Mesenchymal stem cell (in vitro differentiated cells and primary cell): ENCODE measurements at regions not wholly inside any gene's neighbourhood (a gene's known extent, or its start where the extent isn't known, plus 50 kb on each side); places are given as distances from the start of the nearest gene placed in this dataset.
"Not testable (repeated sequence)": the region's sequence is repeated elsewhere in the genome, so short reads cannot be mapped to it uniquely, and the experiment has no call there.

Experiments
- DNase-seq: peaks from one replicate; pipeline ENCODE4 v3.0.0-alpha.2; 2013
- H2AFZ ChIP-seq: one replicate; pipeline ENCODE4 v1.6.1; 2013; ENCODE audit warnings: low read depth, mild to moderate bottlenecking, control low read depth, inconsistent platforms, low read length, moderate library complexity
- H2AK5ac ChIP-seq: 2 replicates; pipeline ENCODE4 v1.6.1; 2013; ENCODE audit warnings: low read length, moderate library complexity, mild to moderate bottlenecking, inconsistent platforms; ENCODE audit not compliant: severe bottlenecking
- H2BK120ac ChIP-seq: one replicate; pipeline ENCODE4 v1.6.1; 2013; ENCODE audit warnings: low read depth, mild to moderate bottlenecking, inconsistent platforms, low read length, moderate library complexity
- H2BK12ac ChIP-seq, 2 experiments: one replicate each; pipeline ENCODE4 v1.6.1; 2013; ENCODE audit warnings: inconsistent platforms in 2 of 2, low read length in 2 of 2, mild to moderate bottlenecking in 2 of 2, moderate library complexity in 2 of 2, control low read depth in 1 of 2
- H2BK15ac ChIP-seq: one replicate; pipeline ENCODE4 v1.6.1; 2013; ENCODE audit warnings: mild to moderate bottlenecking, low read depth, inconsistent platforms; ENCODE audit not compliant: poor library complexity, severe bottlenecking
- H2BK5ac ChIP-seq: 2 replicates; pipeline ENCODE4 v1.6.1; 2013; ENCODE audit warnings: low read depth, mild to moderate bottlenecking, low read length, control low read depth, inconsistent platforms; ENCODE audit not compliant: poor library complexity, severe bottlenecking
- H3K14ac ChIP-seq, 2 experiments: one replicate each; pipeline ENCODE4 v1.6.1; 2013; ENCODE audit warnings: inconsistent platforms in 2 of 2, low read length in 2 of 2, control low read depth in 1 of 2, mild to moderate bottlenecking in 1 of 2, moderate library complexity in 1 of 2
- H3K18ac ChIP-seq, 2 experiments: one replicate each; pipeline ENCODE4 v1.6.1; 2013; ENCODE audit warnings: inconsistent platforms in 2 of 2, low read length in 2 of 2, control low read depth in 1 of 2, low read depth in 1 of 2, mild to moderate bottlenecking in 1 of 2
- H3K23ac ChIP-seq, 2 experiments: one replicate each; pipeline ENCODE4 v1.6.1; 2013; ENCODE audit warnings: inconsistent platforms in 2 of 2, low read length in 2 of 2, mild to moderate bottlenecking in 2 of 2, moderate library complexity in 2 of 2, control low read depth in 1 of 2
- H3K27ac ChIP-seq: 2 replicates; pipeline ENCODE4 v1.5.1; 2013; ENCODE audit warnings: mild to moderate bottlenecking, moderate library complexity, low read length, control low read depth, inconsistent platforms; ENCODE audit not compliant: poor library complexity, severe bottlenecking
- H3K27me3 ChIP-seq, 2 experiments: 2 replicates each; pipeline versions ENCODE4 v1.6.1 to v1.7.0; 2013; ENCODE audit warnings: low read length in 2 of 2, mild to moderate bottlenecking in 2 of 2, moderate library complexity in 2 of 2, control low read depth in 1 of 2, inconsistent platforms in 1 of 2; ENCODE audit not compliant: control insufficient read depth in 1 of 2, insufficient read depth in 1 of 2
- H3K36me3 ChIP-seq, 2 experiments: 2 replicates each; pipeline versions ENCODE4 v1.6.1 to v1.7.0; 2013; ENCODE audit warnings: low read length in 2 of 2, control low read depth in 1 of 2, inconsistent platforms in 1 of 2, low read depth in 1 of 2, mild to moderate bottlenecking in 1 of 2; ENCODE audit not compliant: insufficient read depth in 2 of 2, control insufficient read depth in 1 of 2
- H3K4ac ChIP-seq, 2 experiments: one replicate each; pipeline ENCODE4 v1.6.1; 2013; ENCODE audit warnings: inconsistent platforms in 2 of 2, low read length in 2 of 2, mild to moderate bottlenecking in 2 of 2, moderate library complexity in 2 of 2, control low read depth in 1 of 2, low read depth in 1 of 2
- H3K4me1 ChIP-seq: 2 replicates; pipeline ENCODE4 v1.6.1; 2013; ENCODE audit warnings: low read depth, low read length, control low read depth; ENCODE audit not compliant: control insufficient read depth, insufficient read depth
- H3K4me2 ChIP-seq: 2 replicates; pipeline ENCODE4 v1.6.1; 2013; ENCODE audit warnings: low read length, mild to moderate bottlenecking, inconsistent platforms; ENCODE audit not compliant: poor library complexity, severe bottlenecking
- H3K4me3 ChIP-seq, 2 experiments: 2 replicates each; pipeline versions ENCODE4 v1.5.1 to v1.7.0; 2013; ENCODE audit warnings: low read length in 2 of 2, mild to moderate bottlenecking in 2 of 2, control low read depth in 1 of 2, low read depth in 1 of 2; ENCODE audit not compliant: insufficient read depth in 1 of 2
- H3K79me1 ChIP-seq: replicated peaks from 2 replicates; pipeline ENCODE4 v1.6.1; 2013; ENCODE audit warnings: mild to moderate bottlenecking, control low read depth, low read length, inconsistent platforms; ENCODE audit not compliant: poor library complexity, severe bottlenecking
- H3K9ac ChIP-seq: 2 replicates; pipeline ENCODE4 v1.7.0; 2013; ENCODE audit warnings: mild to moderate bottlenecking, low read length, moderate library complexity
- H3K9me3 ChIP-seq: 2 replicates; pipeline ENCODE4 v1.7.0; 2013; ENCODE audit warnings: mild to moderate bottlenecking, low read length; ENCODE audit not compliant: control insufficient read depth
- H4K8ac ChIP-seq: one replicate; pipeline ENCODE4 v1.6.1; 2013; ENCODE audit warnings: inconsistent platforms, mild to moderate bottlenecking, low read length, moderate library complexity
- H4K91ac ChIP-seq: one replicate; pipeline ENCODE4 v1.6.1; 2013; ENCODE audit warnings: mild to moderate bottlenecking, low read length, inconsistent platforms
- WGBS: methylation state at CpG from one replicate; pipeline ENCODE4 v1.1.7; 2013; ENCODE audit warnings: mixed read lengths; 5-methylcytosine and 5-hydroxymethylcytosine counted together

DNA sequence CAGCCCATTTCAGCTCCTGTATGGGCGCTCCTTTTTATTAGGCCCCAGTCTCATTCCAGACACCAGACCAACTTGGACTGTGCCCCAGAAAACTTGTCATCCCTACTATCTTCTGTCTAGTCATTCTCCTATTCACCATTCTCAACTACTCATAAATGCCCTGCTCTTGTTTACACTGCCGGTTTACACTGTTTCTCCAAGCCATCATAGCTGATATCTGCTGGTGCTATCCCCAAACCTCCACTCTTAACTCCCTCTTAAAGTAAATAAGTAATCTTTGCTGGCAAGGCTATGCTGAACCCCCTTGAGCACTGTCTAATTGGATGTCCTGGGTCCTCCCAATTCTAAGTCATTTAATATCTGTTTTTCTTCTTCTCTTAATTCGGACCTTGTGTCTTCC is 91.7 kb upstream of the ATF7IP2 start:
- H3K23ac ChIP-seq, H3K27me3 ChIP-seq, H4K91ac ChIP-seq, H2BK120ac ChIP-seq, H3K27ac ChIP-seq, H3K4me2 ChIP-seq, H3K14ac ChIP-seq, H3K18ac ChIP-seq, H4K8ac ChIP-seq, H3K36me3 ChIP-seq, H3K9me3 ChIP-seq, H3K9ac ChIP-seq, H3K4me3 ChIP-seq, H2BK12ac ChIP-seq, H3K4ac ChIP-seq, H2AK5ac ChIP-seq, H3K79me1 ChIP-seq, DNase-seq, H2BK15ac ChIP-seq, H2AFZ ChIP-seq, H2BK5ac ChIP-seq, H3K4me1 ChIP-seq: not testable (repeated sequence)
- WGBS, result 86% methylated on average over 3 of the region's 3 CpGs

DNA sequence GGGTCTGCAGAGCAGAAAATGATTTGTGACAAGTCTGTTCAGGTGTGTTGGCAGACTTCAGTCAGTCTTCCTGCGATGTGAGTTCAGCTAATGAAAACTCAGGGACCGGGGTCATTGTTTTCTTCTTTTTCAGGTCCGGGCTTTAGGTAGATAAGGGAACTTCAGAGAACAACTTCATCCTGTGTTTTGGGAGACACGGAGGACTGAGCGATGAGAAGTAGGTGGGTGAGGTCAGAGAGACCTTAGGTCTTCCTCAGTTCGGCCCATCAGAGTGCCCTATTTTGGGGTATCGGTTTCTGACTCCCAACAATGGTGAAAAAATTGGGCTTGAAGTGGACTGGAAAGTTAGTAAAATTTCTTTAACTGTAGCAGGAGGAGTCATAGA is 88.9 kb upstream of the ATF7IP2 start:
- no peak overlapping the region for H2BK12ac ChIP-seq
- no peak overlapping the region for H3K4me3 ChIP-seq
- H3K4me2 ChIP-seq, result no peak overlapping the region
- no peaks in the 10 kb centered on the region for H3K9me3 ChIP-seq
- no peaks in the 10 kb centered on the region for H3K4me1 ChIP-seq
- H3K18ac ChIP-seq, result no peak overlapping the region
- no peak overlapping the region for H4K8ac ChIP-seq
- H2BK120ac ChIP-seq, result no peak overlapping the region
- H3K27ac ChIP-seq, result no peak overlapping the region
- no peak overlapping the region for H2BK5ac ChIP-seq
- no peak overlapping the region for H3K4ac ChIP-seq
- H2AK5ac ChIP-seq, result no peak overlapping the region
- no peak overlapping the region for H3K14ac ChIP-seq
- H3K36me3 ChIP-seq, result no peaks in the 10 kb centered on the region
- no peak overlapping the region for H4K91ac ChIP-seq
- H3K9ac ChIP-seq, result no peak overlapping the region
- H3K23ac ChIP-seq, result no peak overlapping the region
- no peak overlapping the region for H2AFZ ChIP-seq
- H3K27me3 ChIP-seq, result no peaks in the 10 kb centered on the region
- no peak for DNase-seq
- no peaks in the 10 kb centered on the region for H3K79me1 ChIP-seq
- H2BK15ac ChIP-seq, result no peak overlapping the region
- WGBS, result 85% methylated on average over 7 of the region's 7 CpGs

DNA sequence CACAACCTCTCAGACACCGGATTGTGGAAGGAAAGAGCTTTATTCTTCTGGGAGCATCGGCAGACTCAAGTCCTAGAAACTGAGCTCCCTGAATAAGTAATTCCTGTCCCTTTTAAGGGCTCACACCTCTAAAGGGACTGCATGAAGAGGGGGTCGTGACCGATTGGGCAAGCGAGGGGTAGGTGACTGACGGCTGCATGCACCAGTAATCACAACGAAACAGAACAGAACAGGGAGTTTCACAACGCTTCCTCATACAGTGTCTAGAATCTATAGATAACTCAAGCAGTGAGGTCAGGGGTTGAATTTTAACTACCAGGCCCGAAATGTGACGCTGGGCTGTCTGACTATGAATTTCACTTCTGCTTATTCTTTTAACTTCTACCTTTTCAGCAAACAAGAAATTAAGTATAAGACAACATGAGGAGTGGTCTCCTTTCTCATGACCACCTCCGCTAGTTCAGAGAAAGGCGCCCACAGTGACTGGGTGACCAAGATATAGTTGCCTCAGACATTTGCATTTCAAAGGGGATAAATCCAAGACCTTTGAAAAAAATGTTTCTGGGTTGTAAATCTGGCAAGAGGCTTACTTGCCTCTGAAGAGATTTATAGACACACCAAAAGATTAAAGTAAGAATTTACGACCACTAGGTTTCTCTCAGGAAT is 88.4 kb upstream of the ATF7IP2 start:
- Histone ChIP-seq H3K9ac (no peak overlapping the region), H2BK12ac (no peak overlapping the region), H3K36me3 (no peaks in the 10 kb centered on the region), H3K4me2 (no peak overlapping the region), H3K27ac (no peak overlapping the region), H3K23ac (no peak overlapping the region), H4K8ac (no peak overlapping the region), H3K79me1 (no peaks in the 10 kb centered on the region), H2BK15ac (no peak overlapping the region), H3K4me1 (no peaks in the 10 kb centered on the region), H3K4me3 (no peak overlapping the region), H3K27me3 (no peaks in the 10 kb centered on the region), H3K4ac (no peak overlapping the region), H2BK120ac (no peak overlapping the region), H3K9me3 (no peaks in the 10 kb centered on the region), H2AK5ac (no peak overlapping the region), H2AFZ (no peak overlapping the region), H2BK5ac (no peak overlapping the region), H3K14ac (no peak overlapping the region), H4K91ac (no peak overlapping the region), H3K18ac (no peak overlapping the region)
- WGBS, result 64% methylated on average over 11 of the region's 13 CpGs
- no peak for DNase-seq

DNA sequence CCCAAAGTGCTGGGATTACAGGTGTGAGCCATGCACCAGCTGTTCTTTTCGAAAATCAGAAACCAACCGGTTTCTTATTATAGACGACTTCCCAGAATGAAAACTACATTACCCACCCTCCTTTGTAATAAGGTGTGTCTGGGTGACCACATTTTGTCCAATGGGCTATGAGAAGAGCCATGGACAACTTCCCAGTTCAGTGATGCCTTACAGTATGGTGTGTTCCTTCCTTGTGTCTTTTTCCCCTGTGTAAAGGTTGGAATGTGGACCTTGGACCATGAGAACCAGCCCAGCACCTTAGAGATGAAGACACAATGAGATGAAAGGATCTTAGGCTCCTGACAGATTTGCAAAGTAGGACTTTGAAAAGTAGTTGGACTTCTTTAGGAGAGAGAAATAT is 85.0 kb upstream of the ATF7IP2 start:
- Histone ChIP-seq H3K14ac (no peak overlapping the region), H2BK5ac (no peak overlapping the region), H3K27me3 (no peaks in the 10 kb centered on the region), H3K4me2 (no peak overlapping the region), H3K4me1 (no peaks in the 10 kb centered on the region), H4K8ac (no peak overlapping the region), H2AFZ (no peak overlapping the region), H2AK5ac (no peak overlapping the region), H2BK12ac (no peak overlapping the region), H3K9ac (no peak overlapping the region), H3K36me3 (no peaks in the 10 kb centered on the region), H4K91ac (no peak overlapping the region), H3K4ac (no peak overlapping the region), H3K79me1 (no peaks in the 10 kb centered on the region), H2BK120ac (no peak overlapping the region), H3K18ac (no peak overlapping the region), H3K27ac (no peak overlapping the region), H2BK15ac (no peak overlapping the region), H3K23ac (no peak overlapping the region), H3K4me3 (no peak overlapping the region), H3K9me3 (no peaks in the 10 kb centered on the region)
- WGBS, result 92% methylated on average over 3 of the region's 3 CpGs
- no peak for DNase-seq
